ENCODE measurements at regions not wholly inside any gene's neighbourhood (a gene's known extent, or its start where the extent isn't known, plus 50 kb on each side); places are given as distances from the start of the nearest gene placed in this dataset.
"Not testable (repeated sequence)": the region's sequence is repeated elsewhere in the genome, so short reads cannot be mapped to it uniquely, and the experiment has no call there.

GRCh38 chr12:131213896-131214442 lies 260.3 kb downstream of the ADGRD1 start:
- Mint-ChIP-seq H3K4me1 (ENCODE audit: insufficient read depth, unreplicated experiment) (no peaks in the 10 kb centered on the region), H3K27ac (ENCODE audit: low read depth, unreplicated experiment) (no peak overlapping the region), H3K27me3 (ENCODE audit: insufficient read depth, unreplicated experiment) (no peaks in the 10 kb centered on the region), H3K9me3 (ENCODE audit: unreplicated experiment) (no peaks in the 10 kb centered on the region), H3K4me3 (ENCODE audit: unreplicated experiment) (no peak overlapping the region), H3K36me3 (ENCODE audit: insufficient read depth, unreplicated experiment) (no peaks in the 10 kb centered on the region)
- ChIA-PET CTCF (no interaction called here), POLR2A (no interaction called here)
- BruUV-seq (replicated peaks): no TSS peak
- intact Hi-C loops (cut with micrococcal nuclease): no loop called here
- DNase-seq (ENCODE audit: unreplicated experiment): no peak
- TF ChIP-seq CTCF (IDR thresholded peaks at IDR 0.05; ENCODE audit: unreplicated experiment): no peak

DNA sequence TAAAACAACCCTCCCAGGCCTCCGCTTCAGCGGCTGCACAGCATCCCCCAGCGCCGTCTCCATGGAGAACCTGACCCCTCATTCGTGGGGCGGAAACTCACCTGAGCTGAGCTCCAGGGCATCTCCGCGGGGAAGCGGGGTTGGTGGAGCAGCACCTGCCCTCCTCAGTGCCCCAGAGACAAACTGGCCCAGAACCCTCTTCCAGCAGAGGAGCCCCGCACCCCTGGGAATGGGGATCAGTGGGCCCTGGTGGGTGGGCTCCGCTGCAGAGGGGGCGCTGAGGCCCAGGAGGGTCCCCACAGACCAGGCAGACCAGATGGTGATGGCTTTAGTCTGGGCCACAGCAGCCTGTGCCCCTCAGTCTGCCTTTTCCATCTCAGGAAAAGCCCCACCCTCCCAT lies 261.2 kb downstream of the ADGRD1 start:
- BruUV-seq (replicated peaks); H3K4me3 Mint-ChIP-seq (ENCODE audit: unreplicated experiment); H3K36me3 Mint-ChIP-seq (ENCODE audit: insufficient read depth, unreplicated experiment); H3K27me3 Mint-ChIP-seq (ENCODE audit: insufficient read depth, unreplicated experiment); H3K4me1 Mint-ChIP-seq (ENCODE audit: insufficient read depth, unreplicated experiment); H3K9me3 Mint-ChIP-seq (ENCODE audit: unreplicated experiment); POLR2A ChIA-PET; intact Hi-C loops (cut with micrococcal nuclease); CTCF ChIA-PET; H3K27ac Mint-ChIP-seq (ENCODE audit: low read depth, unreplicated experiment); DNase-seq (ENCODE audit: unreplicated experiment): not testable (repeated sequence)

- H3K27me3 Mint-ChIP-seq (ENCODE audit: insufficient read depth, unreplicated experiment); intact Hi-C loops (cut with micrococcal nuclease); DNase-seq (ENCODE audit: unreplicated experiment); H3K27ac Mint-ChIP-seq (ENCODE audit: low read depth, unreplicated experiment); H3K36me3 Mint-ChIP-seq (ENCODE audit: insufficient read depth, unreplicated experiment); POLR2A ChIA-PET; CTCF ChIA-PET; H3K9me3 Mint-ChIP-seq (ENCODE audit: unreplicated experiment); H3K4me1 Mint-ChIP-seq (ENCODE audit: insufficient read depth, unreplicated experiment); BruUV-seq (replicated peaks); H3K4me3 Mint-ChIP-seq (ENCODE audit: unreplicated experiment): not testable (repeated sequence)
Measured at GRCh38 chr12:131216587-131216986, 262.9 kb downstream of the ADGRD1 start.

- POLR2A ChIA-PET: no interaction called here
- peaks cover 1% of the 10 kb centered on the region for H3K4me1 Mint-ChIP-seq (ENCODE audit: insufficient read depth, unreplicated experiment)
- no peaks in the 10 kb centered on the region for H3K27me3 Mint-ChIP-seq (ENCODE audit: insufficient read depth, unreplicated experiment)
- no peak overlapping the region for H3K4me3 Mint-ChIP-seq (ENCODE audit: unreplicated experiment)
- no peak overlapping the region for H3K27ac Mint-ChIP-seq (ENCODE audit: low read depth, unreplicated experiment)
- H3K36me3 Mint-ChIP-seq (ENCODE audit: insufficient read depth, unreplicated experiment): no peaks in the 10 kb centered on the region
- no peaks in the 10 kb centered on the region for H3K9me3 Mint-ChIP-seq (ENCODE audit: unreplicated experiment)
- no TSS peak for BruUV-seq (replicated peaks)
- intact Hi-C loops (cut with micrococcal nuclease): no loop called here
- no peak for DNase-seq (ENCODE audit: unreplicated experiment)
- TF ChIP-seq CTCF (IDR thresholded peaks at IDR 0.05; ENCODE audit: unreplicated experiment): no peak
- CTCF ChIA-PET: no interaction called here
Measured at GRCh38 chr12:131217024-131217586, 263.4 kb downstream of the ADGRD1 start.

GRCh38 chr12:131218026-131218922 lies 264.6 kb downstream of the ADGRD1 start:
- H3K36me3 Mint-ChIP-seq (ENCODE audit: insufficient read depth, unreplicated experiment): no peaks in the 10 kb centered on the region
- ChIA-PET POLR2A (no interaction called here), CTCF (no interaction called here)
- no TSS peak for BruUV-seq (replicated peaks)
- no peak for DNase-seq (ENCODE audit: unreplicated experiment)
- no peaks in the 10 kb centered on the region for H3K9me3 Mint-ChIP-seq (ENCODE audit: unreplicated experiment)
- H3K27me3 Mint-ChIP-seq (ENCODE audit: insufficient read depth, unreplicated experiment): no peaks in the 10 kb centered on the region
- H3K27ac Mint-ChIP-seq (ENCODE audit: low read depth, unreplicated experiment): no peak overlapping the region
- TF ChIP-seq CTCF (IDR thresholded peaks at IDR 0.05; ENCODE audit: unreplicated experiment): no peak
- intact Hi-C loops (cut with micrococcal nuclease): no loop called here
- H3K4me1 Mint-ChIP-seq (ENCODE audit: insufficient read depth, unreplicated experiment): peaks cover 7% of the 10 kb centered on the region
- no peak overlapping the region for H3K4me3 Mint-ChIP-seq (ENCODE audit: unreplicated experiment)

All from MCF 10A (cell line).